ENCODE measurements at regions not wholly inside any gene's neighbourhood (a gene's known extent, or its start where the extent isn't known, plus 50 kb on each side); places are given as distances from the start of the nearest gene placed in this dataset.

DNA sequence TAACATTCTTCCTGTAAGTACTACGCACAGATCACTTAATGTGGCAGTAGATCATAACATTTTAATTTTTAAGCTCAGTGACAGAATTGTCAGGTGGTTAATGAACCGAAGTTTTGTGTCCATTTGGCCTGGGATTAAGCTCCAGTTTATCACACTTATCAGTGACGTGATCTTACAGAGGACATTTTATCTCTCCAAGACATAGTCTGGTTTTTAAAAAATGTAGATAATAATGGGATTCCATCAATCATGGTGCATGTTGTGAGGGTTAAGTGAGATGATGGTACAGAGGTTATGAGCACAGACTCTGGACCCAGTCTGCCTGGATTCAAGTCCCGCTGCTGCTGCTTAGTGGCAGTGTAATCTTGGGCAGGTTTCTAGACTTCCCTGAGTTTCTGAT lies 66.0 kb upstream of the ZFAND5 start:
- no peak for DNase-seq (ENCODE audit: low spot score)

- DNase-seq (ENCODE audit: low spot score): no peak
Measured at GRCh38 chr9:72428329-72428728, 63.3 kb upstream of the ZFAND5 start.

GRCh38 chr9:72427801-72428200 lies 62.8 kb upstream of the ZFAND5 start:
- DNase-seq (ENCODE audit: low spot score): no peak

DNA sequence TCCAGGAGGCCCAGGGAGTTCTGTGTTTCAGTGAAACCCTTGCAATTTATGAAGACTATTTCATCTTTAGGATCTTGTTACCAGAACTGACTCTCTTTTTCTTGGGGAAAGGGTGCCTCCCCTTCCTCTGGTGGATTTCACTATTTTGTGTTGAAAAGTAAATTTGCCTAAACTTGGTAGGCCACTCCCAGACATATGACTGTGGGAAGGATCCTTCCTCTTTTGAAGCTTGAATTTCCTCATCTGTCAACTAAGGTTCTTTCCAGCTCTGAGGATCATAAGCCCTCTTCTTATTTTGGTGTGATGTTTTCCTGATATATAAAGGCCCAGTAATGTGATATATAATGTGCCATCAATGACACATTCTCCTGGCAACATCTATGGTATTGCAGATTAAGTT lies 59.1 kb upstream of the ZFAND5 start:
- DNase-seq (ENCODE audit: low spot score): no peak

DNA sequence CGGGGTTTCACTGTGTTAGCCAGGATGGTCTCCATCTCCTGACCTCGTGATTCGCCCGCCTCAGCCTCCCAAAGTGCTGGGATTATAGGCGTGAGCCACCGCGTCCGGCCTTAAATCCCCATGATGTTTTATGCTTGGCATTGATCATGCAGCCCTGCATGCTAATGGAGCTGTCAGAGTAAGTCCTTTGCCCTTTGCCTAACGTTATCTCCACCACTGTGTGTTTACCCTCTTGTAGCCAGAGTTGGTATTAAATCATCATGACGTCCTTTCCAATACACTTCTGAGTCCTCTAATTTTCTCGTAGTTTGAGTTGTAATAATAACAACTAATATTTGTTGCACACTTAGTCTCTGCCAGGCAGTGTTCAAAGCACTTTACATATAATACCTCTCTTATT lies 57.2 kb upstream of the ZFAND5 start:
- no peak for DNase-seq (ENCODE audit: low spot score)

- no peak for DNase-seq (ENCODE audit: low spot score)
Measured at GRCh38 chr9:72420783-72421182, 55.8 kb upstream of the ZFAND5 start.

DNA sequence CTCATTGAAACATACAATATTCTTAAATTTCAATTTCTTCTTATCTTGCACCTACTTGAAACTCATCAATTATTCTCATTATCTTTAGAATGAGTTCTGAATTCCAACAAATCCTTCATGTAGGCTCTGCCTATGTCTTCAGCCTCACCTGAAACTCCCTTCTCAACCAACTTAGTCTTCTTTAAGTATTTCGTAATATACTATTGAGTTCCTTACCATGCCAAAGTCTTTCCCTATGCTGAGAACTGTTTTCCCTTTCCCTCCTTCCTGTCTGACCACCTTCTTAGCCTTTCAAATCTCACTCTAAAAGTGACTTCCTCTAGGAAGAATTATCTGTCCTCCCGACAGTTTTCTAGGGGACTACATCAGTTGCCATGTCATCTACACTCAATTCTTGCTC lies 50.9 kb upstream of the ZFAND5 start:
- DNase-seq (ENCODE audit: low spot score): no peak

- no peak for DNase-seq (ENCODE audit: low spot score)
Measured at GRCh38 chr9:72415163-72415562, 50.2 kb upstream of the ZFAND5 start.
